Cardiac muscle cell (in vitro differentiated cells and primary cell): ENCODE measurements at regions not wholly inside any gene's neighbourhood (a gene's known extent, or its start where the extent isn't known, plus 50 kb on each side); places are given as distances from the start of the nearest gene placed in this dataset.

Experiments used
- DNase-seq, 2 donors: peaks; one replicate each; pipeline versions ENCODE4 v3.0.0 to v3.0.0-alpha.2; 2010 to 2017; ENCODE audit warnings: low read depth in 1 of 2, low spot score in 1 of 2
- H3K27ac ChIP-seq: fragments of 200-600 bp; sonication (generic); 2 replicates; pipeline ENCODE4 v1.5.1; 2016
- H3K27me3 ChIP-seq: fragments of 200-600 bp; sonication (generic); 2 replicates; pipeline ENCODE4 v1.6.0; 2016; ENCODE audit warnings: control low read depth
- H3K36me3 ChIP-seq: fragments of 200-600 bp; sonication (generic); 2 replicates; pipeline ENCODE4 v1.5.1; 2016; ENCODE audit warnings: control low read depth
- H3K4me1 ChIP-seq: fragments of 200-600 bp; sonication (generic); 2 replicates; pipeline ENCODE4 v1.8.1; 2017; ENCODE audit warnings: low read depth, mild to moderate bottlenecking, mixed run types
- H3K4me3 ChIP-seq: fragments of 200-600 bp; sonication (generic); 2 replicates; pipeline ENCODE4 v1.5.1; 2016; ENCODE audit warnings: mild to moderate bottlenecking
- H3K9me3 ChIP-seq: fragments of 200-600 bp; sonication (generic); 2 replicates; pipeline ENCODE4 v1.5.1; 2017; ENCODE audit warnings: low read depth, mild to moderate bottlenecking, control low read depth
- CTCF ChIP-seq: IDR thresholded peaks from 2 replicates; pipeline ENCODE4 v1.5.1; 2012; ENCODE audit warnings: low read depth, mild to moderate bottlenecking, low read length

- no peaks in the 10 kb centered on the region for H3K4me1 ChIP-seq
- DNase-seq = no peak
- H3K4me3 ChIP-seq = no peak overlapping the region
- H3K27ac ChIP-seq = no peak overlapping the region
- H3K36me3 ChIP-seq = no peaks in the 10 kb centered on the region
- H3K9me3 ChIP-seq = no peaks in the 10 kb centered on the region
- TF ChIP-seq CTCF = no peak
- H3K27me3 ChIP-seq = no peaks in the 10 kb centered on the region
These were observed 151.2 kb upstream of the CRY1 start for GRCh38 chr12:107244584-107244983.

- H3K9me3 ChIP-seq = no peaks in the 10 kb centered on the region
- H3K4me1 ChIP-seq = no peaks in the 10 kb centered on the region
- no peak overlapping the region for H3K4me3 ChIP-seq
- H3K27ac ChIP-seq = no peak overlapping the region
- DNase-seq = no peak
- no peaks in the 10 kb centered on the region for H3K27me3 ChIP-seq
- TF ChIP-seq CTCF = no peak
- no peaks in the 10 kb centered on the region for H3K36me3 ChIP-seq
These were observed 154.3 kb upstream of the CRY1 start for GRCh38 chr12:107247650-107248049.

- no peak overlapping the region for H3K27ac ChIP-seq
- H3K36me3 ChIP-seq = no peaks in the 10 kb centered on the region
- no peak overlapping the region for H3K4me3 ChIP-seq
- no peak for DNase-seq
- H3K27me3 ChIP-seq = no peaks in the 10 kb centered on the region
- no peaks in the 10 kb centered on the region for H3K4me1 ChIP-seq
- TF ChIP-seq CTCF = no peak
- H3K9me3 ChIP-seq = no peaks in the 10 kb centered on the region
These were observed 154.8 kb upstream of the CRY1 start for GRCh38 chr12:107248187-107248586.

GRCh38 chr12:107251288-107251687 lies 157.9 kb upstream of the CRY1 start:
- TF ChIP-seq CTCF = no peak
- no peaks in the 10 kb centered on the region for H3K36me3 ChIP-seq
- no peak overlapping the region for H3K4me3 ChIP-seq
- H3K27me3 ChIP-seq = no peaks in the 10 kb centered on the region
- no peaks in the 10 kb centered on the region for H3K4me1 ChIP-seq
- H3K9me3 ChIP-seq = no peaks in the 10 kb centered on the region
- DNase-seq = no peak
- H3K27ac ChIP-seq = no peak overlapping the region

- TF ChIP-seq CTCF = no peak
- DNase-seq = no peak
- no peaks in the 10 kb centered on the region for H3K4me1 ChIP-seq
- no peak overlapping the region for H3K4me3 ChIP-seq
- no peaks in the 10 kb centered on the region for H3K27me3 ChIP-seq
- H3K36me3 ChIP-seq = no peaks in the 10 kb centered on the region
- H3K27ac ChIP-seq = no peak overlapping the region
- H3K9me3 ChIP-seq = no peaks in the 10 kb centered on the region
These were observed 160.0 kb upstream of the CRY1 start for GRCh38 chr12:107253361-107253760.

GRCh38 chr12:107254258-107254856 lies 161.0 kb upstream of the CRY1 start:
- Histone ChIP-seq H3K9me3 (no peaks in the 10 kb centered on the region), H3K4me1 (no peaks in the 10 kb centered on the region), H3K27me3 (no peaks in the 10 kb centered on the region), H3K4me3 (no peak overlapping the region), H3K36me3 (no peaks in the 10 kb centered on the region), H3K27ac (no peak overlapping the region)
- DNase-seq = no peak
- no peak for TF ChIP-seq CTCF
